GM21825 (cell line): ENCODE measurements at regions not wholly inside any gene's neighbourhood (a gene's known extent, or its start where the extent isn't known, plus 50 kb on each side); places are given as distances from the start of the nearest gene placed in this dataset.
"Not testable (repeated sequence)": the region's sequence is repeated elsewhere in the genome, so short reads cannot be mapped to it uniquely, and the experiment has no call there.

Experiments used
- ATAC-seq: cut with Tn5 transposase; IDR thresholded peaks from one replicate; pipeline ENCODE4 v1.9.1; 2021; ENCODE audit warnings: mild to moderate bottlenecking, moderate library complexity; ENCODE audit not compliant: unreplicated experiment

GRCh38 chr10:53664282-53665019 is 891.9 kb upstream of the MBL2 start:
- ATAC-seq = no peak

- ATAC-seq = no peak
Measured at GRCh38 chr10:53650794-53651193, 878.2 kb upstream of the MBL2 start.

GRCh38 chr10:53647221-53647620 is 874.6 kb upstream of the MBL2 start:
- ATAC-seq = not testable (repeated sequence)

- ATAC-seq = no peak
Measured at GRCh38 chr10:53646525-53646924, 873.9 kb upstream of the MBL2 start.

- no peak for ATAC-seq
Measured at GRCh38 chr10:53645951-53646350, 873.4 kb upstream of the MBL2 start.

GRCh38 chr10:53638006-53638405 is 865.4 kb upstream of the MBL2 start:
- no peak for ATAC-seq

- ATAC-seq = no peak
Measured at GRCh38 chr10:53624722-53625121, 852.1 kb upstream of the MBL2 start.

- ATAC-seq = no peak
Measured at GRCh38 chr10:53622201-53622600, 849.6 kb upstream of the MBL2 start.

- ATAC-seq = no peak
Measured at GRCh38 chr10:53619671-53620070, 847.1 kb upstream of the MBL2 start.

- ATAC-seq = no peak
Measured at GRCh38 chr10:53607691-53608090, 835.1 kb upstream of the MBL2 start.

GRCh38 chr10:53606981-53607380 is 834.4 kb upstream of the MBL2 start:
- ATAC-seq = no peak

- no peak for ATAC-seq
Measured at GRCh38 chr10:53601260-53601875, 828.8 kb upstream of the MBL2 start.

- ATAC-seq = no peak
Measured at GRCh38 chr10:53598914-53599313, 826.3 kb upstream of the MBL2 start.

- ATAC-seq = no peak
Measured at GRCh38 chr10:53597835-53598251, 825.3 kb upstream of the MBL2 start.

- ATAC-seq = no peak
Measured at GRCh38 chr10:53580465-53580864, 807.9 kb upstream of the MBL2 start.

- ATAC-seq = no peak
Measured at GRCh38 chr10:53579773-53580172, 807.2 kb upstream of the MBL2 start.

GRCh38 chr10:53574024-53574423 is 801.4 kb upstream of the MBL2 start:
- ATAC-seq = no peak

- no peak for ATAC-seq
Measured at GRCh38 chr10:53573498-53573897, 800.9 kb upstream of the MBL2 start.

- no peak for ATAC-seq
Measured at GRCh38 chr10:53572799-53573198, 800.2 kb upstream of the MBL2 start.

- no peak for ATAC-seq
Measured at GRCh38 chr10:53570221-53570620, 797.6 kb upstream of the MBL2 start.

GRCh38 chr10:53569455-53569854 is 796.9 kb upstream of the MBL2 start:
- ATAC-seq = no peak

- no peak for ATAC-seq
Measured at GRCh38 chr10:53548664-53549063, 776.1 kb upstream of the MBL2 start.

- no peak for ATAC-seq
Measured at GRCh38 chr10:53547364-53547763, 774.8 kb upstream of the MBL2 start.
